GM12874 (cell line): ENCODE measurements at regions not wholly inside any gene's neighbourhood (a gene's known extent, or its start where the extent isn't known, plus 50 kb on each side); places are given as distances from the start of the nearest gene placed in this dataset.

ENCODE experiments used
- CTCF ChIP-seq: IDR thresholded peaks from 2 replicates; pipeline ENCODE4 v1.5.1; 2011; ENCODE audit warnings: low read depth, mild to moderate bottlenecking, control low read depth, low read length, moderate library complexity; ENCODE audit not compliant: insufficient read depth

DNA sequence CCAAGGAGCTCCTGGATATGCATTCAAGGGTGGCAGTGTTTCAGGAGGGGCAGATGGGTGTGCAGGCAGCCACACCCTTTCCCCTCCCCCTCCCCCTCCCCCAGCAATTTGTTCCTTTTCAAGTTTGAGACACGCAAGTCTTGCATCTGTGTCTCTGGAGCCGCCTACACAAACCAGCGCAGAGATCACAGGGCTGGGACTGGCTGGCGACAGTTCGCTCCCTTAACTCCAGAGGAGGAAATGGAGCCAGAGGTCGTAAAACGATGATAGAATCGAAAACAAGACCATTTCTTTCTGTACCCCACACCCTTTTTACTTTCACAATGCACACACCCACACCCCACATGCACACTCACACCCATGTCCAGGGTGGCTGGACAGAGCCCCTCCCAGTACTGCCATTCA lies 163.1 kb downstream of the LY86 start:
- TF ChIP-seq CTCF = no peak

- TF ChIP-seq CTCF = no peak
These were observed 163.6 kb downstream of the LY86 start for GRCh38 chr6:6752129-6752528.

GRCh38 chr6:6753301-6753700 lies 164.8 kb downstream of the LY86 start:
- no peak for TF ChIP-seq CTCF

DNA sequence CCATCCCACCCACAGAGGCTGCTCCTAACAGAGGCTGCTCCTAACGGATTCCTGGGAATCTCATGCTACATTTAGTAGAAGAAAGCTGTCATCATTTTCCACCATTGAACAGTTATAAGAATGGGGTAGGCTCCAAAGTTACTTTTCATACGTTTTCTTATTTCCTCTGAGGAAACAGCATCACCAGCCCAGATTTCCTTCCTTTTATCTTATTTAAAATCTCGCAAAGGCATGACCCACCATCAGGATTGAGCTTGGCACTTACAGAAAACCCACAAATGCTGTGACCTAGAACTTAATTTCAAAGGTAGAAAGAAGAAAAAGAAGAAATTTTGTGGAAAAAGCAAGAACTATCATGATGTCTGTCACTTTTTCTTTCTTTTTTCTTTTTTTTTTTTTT lies 168.0 kb downstream of the LY86 start:
- TF ChIP-seq CTCF = no peak

DNA sequence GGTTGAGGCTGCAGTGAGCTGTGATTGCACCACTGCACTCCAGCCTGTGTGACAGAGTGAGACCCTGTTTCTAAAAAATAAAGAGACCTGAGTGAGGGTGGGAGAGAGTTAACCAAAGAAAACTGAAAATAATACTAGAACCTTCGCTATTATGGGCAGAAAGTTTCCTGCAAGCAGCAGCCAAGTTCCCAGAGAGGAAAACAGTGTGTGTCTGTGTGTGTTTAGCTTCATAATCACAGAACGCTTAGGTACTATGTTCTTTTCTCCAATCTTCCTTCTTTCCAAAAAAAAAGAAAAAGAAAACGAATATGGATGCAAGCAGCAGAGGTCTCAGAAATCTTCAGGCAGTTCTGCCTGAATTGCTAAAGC lies 170.0 kb downstream of the LY86 start:
- no peak for TF ChIP-seq CTCF

DNA sequence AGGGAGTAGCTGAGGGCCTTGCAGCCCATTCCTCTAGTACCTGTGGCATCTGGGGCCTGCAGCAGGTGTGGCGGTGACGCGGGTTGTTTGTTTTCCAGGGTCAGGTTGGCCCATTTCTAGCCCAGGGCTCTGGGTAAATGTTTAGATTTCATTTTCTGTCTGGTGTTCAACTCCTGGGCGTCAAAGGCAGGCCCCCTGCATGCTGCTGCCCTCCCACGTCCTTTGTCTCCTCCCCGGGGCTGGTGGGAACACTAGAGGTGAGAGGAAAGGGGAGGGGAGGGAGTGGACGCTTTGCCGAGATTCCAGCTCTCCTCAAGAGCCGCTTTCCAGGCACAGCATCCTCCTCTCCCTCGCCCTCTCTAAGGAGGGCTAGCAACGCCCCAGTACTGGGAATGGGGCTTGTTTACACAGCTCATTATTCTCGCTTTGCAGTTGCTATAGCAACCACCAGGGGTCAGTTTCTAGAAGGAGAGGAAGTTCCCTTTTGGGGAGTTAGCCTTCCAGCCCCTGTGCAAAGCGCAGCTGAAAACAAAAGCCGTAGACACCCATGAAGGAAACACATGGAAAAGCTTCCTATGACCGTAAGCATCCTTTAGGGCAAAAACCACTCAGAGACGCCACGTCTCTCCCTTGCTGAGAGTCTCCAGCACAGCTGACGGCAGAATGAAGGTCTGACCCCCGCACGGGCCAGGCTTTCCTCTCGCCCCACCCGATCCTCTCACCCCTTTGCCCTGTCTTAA lies 170.6 kb downstream of the LY86 start:
- peak; percentile 59; the same call in 1 of the 2 replicates for TF ChIP-seq CTCF

GRCh38 chr6:6760002-6760401 lies 171.5 kb downstream of the LY86 start:
- no peak for TF ChIP-seq CTCF
